Nephron progenitor cell (in vitro differentiated cells): ENCODE measurements at regions not wholly inside any gene's neighbourhood (a gene's known extent, or its start where the extent isn't known, plus 50 kb on each side); places are given as distances from the start of the nearest gene placed in this dataset.

Experiments used
- DNase-seq: peaks from one replicate; pipeline ENCODE4 v3.0.0; 2021
- H3K27ac Mint-ChIP-seq: 2 replicates; pipeline ENCODE4 v1.8.0; 2021; ENCODE audit warnings: mild to moderate bottlenecking, moderate library complexity, mixed read lengths
- H3K27me3 Mint-ChIP-seq: 2 replicates; pipeline ENCODE4 v1.8.0; 2021; ENCODE audit warnings: mild to moderate bottlenecking, low read depth, mixed read lengths; ENCODE audit not compliant: poor library complexity
- H3K36me3 Mint-ChIP-seq: 2 replicates; pipeline ENCODE4 v1.8.0; 2021; ENCODE audit warnings: low read depth, mixed read lengths
- H3K4me1 Mint-ChIP-seq: 2 replicates; pipeline ENCODE4 v1.8.0; 2021; ENCODE audit warnings: mixed read lengths
- H3K4me3 Mint-ChIP-seq: 2 replicates; pipeline ENCODE4 v1.8.0; 2021; ENCODE audit warnings: mild to moderate bottlenecking, moderate library complexity, mixed read lengths
- H3K9me3 Mint-ChIP-seq: 2 replicates; pipeline ENCODE4 v1.8.0; 2021; ENCODE audit warnings: mild to moderate bottlenecking, moderate library complexity, mixed read lengths
- TF ChIP-seq, protein P1 (sequence below): fragments of 200-600 bp; sonication (generic); IDR thresholded peaks from 2 replicates; pipeline ENCODE4 v1.5.0; 2021; ENCODE audit warnings: antibody characterized with exemption

DNA sequence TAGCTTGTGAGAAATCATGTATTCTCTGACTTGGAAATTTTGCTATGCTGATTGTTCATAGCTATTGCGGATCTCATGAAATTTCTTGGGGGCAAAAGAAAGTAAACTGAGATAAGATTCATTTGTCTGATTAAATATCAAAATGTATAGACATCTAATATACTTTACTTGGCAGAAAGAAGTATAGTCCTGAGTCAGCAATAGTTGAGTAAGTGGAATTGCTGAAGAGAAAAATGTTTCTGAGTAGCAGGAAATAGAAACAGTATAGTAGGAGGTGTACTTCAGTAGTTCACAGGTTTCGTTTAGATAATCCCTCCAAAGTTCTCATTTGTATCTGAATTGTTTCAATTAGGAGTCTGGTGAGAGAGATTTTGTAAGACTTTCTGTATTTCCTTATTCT lies 705.9 kb downstream of the MCTP2 start:
- Mint-ChIP-seq H3K4me3 (no peak overlapping the region), H3K27me3 (no peaks in the 10 kb centered on the region), H3K9me3 (peaks cover 34% of the 10 kb centered on the region), H3K27ac (no peak overlapping the region), H3K4me1 (no peaks in the 10 kb centered on the region), H3K36me3 (peaks cover 10% of the 10 kb centered on the region)
- TF ChIP-seq, protein P1, sequence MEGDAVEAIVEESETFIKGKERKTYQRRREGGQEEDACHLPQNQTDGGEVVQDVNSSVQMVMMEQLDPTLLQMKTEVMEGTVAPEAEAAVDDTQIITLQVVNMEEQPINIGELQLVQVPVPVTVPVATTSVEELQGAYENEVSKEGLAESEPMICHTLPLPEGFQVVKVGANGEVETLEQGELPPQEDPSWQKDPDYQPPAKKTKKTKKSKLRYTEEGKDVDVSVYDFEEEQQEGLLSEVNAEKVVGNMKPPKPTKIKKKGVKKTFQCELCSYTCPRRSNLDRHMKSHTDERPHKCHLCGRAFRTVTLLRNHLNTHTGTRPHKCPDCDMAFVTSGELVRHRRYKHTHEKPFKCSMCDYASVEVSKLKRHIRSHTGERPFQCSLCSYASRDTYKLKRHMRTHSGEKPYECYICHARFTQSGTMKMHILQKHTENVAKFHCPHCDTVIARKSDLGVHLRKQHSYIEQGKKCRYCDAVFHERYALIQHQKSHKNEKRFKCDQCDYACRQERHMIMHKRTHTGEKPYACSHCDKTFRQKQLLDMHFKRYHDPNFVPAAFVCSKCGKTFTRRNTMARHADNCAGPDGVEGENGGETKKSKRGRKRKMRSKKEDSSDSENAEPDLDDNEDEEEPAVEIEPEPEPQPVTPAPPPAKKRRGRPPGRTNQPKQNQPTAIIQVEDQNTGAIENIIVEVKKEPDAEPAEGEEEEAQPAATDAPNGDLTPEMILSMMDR = no peak
- DNase-seq = no peak

DNA sequence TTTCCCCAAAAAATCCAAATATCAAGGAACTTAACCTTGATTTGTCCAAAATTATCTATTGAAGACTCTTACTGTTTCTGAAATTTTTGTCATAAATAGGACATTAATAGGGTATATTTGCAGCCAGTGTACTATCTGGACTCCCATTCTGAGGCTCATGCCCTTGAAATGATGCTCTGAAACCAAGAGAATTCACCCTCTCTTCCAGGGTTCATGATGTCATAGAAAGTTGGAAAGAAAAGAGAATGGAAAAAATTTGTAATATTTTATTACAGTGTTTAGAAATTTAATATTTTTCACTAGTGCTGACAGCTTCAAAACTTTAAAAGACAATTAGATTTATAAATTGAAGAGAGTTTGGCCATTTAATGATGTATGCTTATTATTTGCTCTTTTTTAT lies 712.5 kb downstream of the MCTP2 start:
- no peaks in the 10 kb centered on the region for H3K4me1 Mint-ChIP-seq
- H3K9me3 Mint-ChIP-seq = no peaks in the 10 kb centered on the region
- TF ChIP-seq, protein P1 = no peak
- DNase-seq = no peak
- H3K27me3 Mint-ChIP-seq = no peaks in the 10 kb centered on the region
- no peaks in the 10 kb centered on the region for H3K36me3 Mint-ChIP-seq
- H3K4me3 Mint-ChIP-seq = no peak overlapping the region
- H3K27ac Mint-ChIP-seq = no peak overlapping the region

DNA sequence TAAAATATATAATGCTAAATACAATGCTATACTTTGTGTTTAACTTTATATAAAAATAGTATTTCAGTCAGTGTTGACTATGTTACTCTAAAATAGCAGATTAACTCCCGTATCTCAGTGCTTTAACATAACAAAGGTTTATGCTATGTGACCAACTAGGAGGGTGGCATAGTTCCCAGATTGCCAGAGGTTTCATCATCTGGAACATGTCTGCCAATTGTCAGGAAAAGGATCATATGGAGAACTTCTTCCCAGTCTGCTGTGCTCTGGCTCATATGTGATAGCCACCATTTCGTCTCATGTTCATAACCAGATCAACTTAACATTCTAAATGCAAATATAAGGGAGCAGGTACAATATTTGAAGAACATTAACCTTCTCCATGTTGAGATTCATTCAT lies 720.2 kb downstream of the MCTP2 start:
- H3K4me1 Mint-ChIP-seq = no peaks in the 10 kb centered on the region
- H3K27me3 Mint-ChIP-seq = no peaks in the 10 kb centered on the region
- H3K4me3 Mint-ChIP-seq = no peak overlapping the region
- H3K36me3 Mint-ChIP-seq = no peaks in the 10 kb centered on the region
- peaks cover 23% of the 10 kb centered on the region for H3K9me3 Mint-ChIP-seq
- no peak for DNase-seq
- no peak overlapping the region for H3K27ac Mint-ChIP-seq
- TF ChIP-seq, protein P1 = no peak

DNA sequence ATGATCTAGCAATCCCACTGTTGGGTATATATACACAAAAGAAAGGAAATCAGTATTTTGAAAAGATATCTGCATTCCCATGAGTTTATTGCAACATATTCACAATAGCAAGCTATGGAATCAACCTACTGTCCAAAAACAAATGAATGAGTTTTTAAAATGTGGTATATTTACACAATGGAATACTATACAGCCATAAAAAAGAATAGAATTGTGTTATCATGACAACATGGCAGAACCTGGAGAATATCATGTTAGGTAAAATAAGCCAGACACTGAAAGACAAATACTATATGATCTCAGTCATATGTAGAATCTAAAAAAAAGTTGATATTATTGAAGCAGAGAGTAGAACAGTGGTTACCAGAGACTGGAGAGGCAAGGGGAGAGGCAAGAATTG lies 732.6 kb downstream of the MCTP2 start:
- no peak for DNase-seq
- Mint-ChIP-seq H3K27ac (no peak overlapping the region), H3K9me3 (peaks cover 37% of the 10 kb centered on the region), H3K36me3 (peaks cover 12% of the 10 kb centered on the region), H3K27me3 (no peaks in the 10 kb centered on the region), H3K4me3 (no peak overlapping the region), H3K4me1 (peaks cover 7% of the 10 kb centered on the region)
- TF ChIP-seq, protein P1 = no peak

DNA sequence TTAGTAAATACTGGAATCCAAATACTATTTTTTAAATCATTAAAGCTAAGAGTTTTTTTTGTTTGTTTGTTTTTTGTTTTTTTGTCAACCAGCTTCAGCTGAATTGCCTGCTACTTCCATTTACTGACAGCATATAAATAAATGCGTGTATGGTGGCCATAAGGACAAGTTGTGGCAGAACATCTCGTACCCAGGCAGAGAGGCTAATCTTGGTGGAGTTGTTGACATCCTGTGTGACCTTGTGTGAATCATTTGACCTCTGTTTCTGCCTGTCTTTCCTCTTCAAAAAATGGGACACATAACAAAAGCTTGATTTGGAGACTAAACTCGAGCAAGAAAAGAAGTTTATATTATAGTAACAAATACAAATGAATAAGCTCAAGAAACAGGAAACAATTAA lies 734.2 kb downstream of the MCTP2 start:
- no peaks in the 10 kb centered on the region for H3K27me3 Mint-ChIP-seq
- no peak for DNase-seq
- TF ChIP-seq, protein P1 = no peak
- H3K27ac Mint-ChIP-seq = no peak overlapping the region
- H3K36me3 Mint-ChIP-seq = peaks cover 7% of the 10 kb centered on the region
- H3K4me1 Mint-ChIP-seq = peaks cover 7% of the 10 kb centered on the region
- H3K4me3 Mint-ChIP-seq = no peak overlapping the region
- H3K9me3 Mint-ChIP-seq = peaks cover 23% of the 10 kb centered on the region

DNA sequence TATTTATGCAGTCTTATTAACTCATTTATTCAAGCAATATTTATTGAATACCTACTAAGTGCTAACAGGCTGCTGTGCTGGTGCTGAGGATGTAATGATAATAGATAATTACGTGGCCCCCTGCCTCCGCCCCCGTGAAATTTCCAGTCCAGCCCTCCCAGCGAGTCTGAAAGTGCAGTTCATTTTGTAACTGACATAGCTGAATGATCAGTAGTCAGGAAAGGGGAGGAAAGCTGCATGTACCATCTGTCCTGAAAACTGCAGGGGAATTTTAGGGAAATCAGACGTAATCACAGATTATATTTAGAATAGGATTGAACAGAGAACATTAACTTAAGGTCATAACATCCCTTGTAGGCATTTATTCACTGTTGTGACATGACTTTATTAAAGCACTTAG lies 736.8 kb downstream of the MCTP2 start:
- Mint-ChIP-seq H3K27me3 (no peaks in the 10 kb centered on the region), H3K4me1 (peaks cover 25% of the 10 kb centered on the region), H3K36me3 (no peaks in the 10 kb centered on the region), H3K9me3 (peaks cover 6% of the 10 kb centered on the region), H3K27ac (no peak overlapping the region), H3K4me3 (no peak overlapping the region)
- TF ChIP-seq, protein P1 = no peak
- no peak for DNase-seq
